Ecto neural progenitor cell (in vitro differentiated cells): ENCODE measurements at regions not wholly inside any gene's neighbourhood (a gene's known extent, or its start where the extent isn't known, plus 50 kb on each side); places are given as distances from the start of the nearest gene placed in this dataset.
"Not testable (repeated sequence)": the region's sequence is repeated elsewhere in the genome, so short reads cannot be mapped to it uniquely, and the experiment has no call there.

ENCODE experiments used
- DNase-seq: peaks from one replicate; pipeline ENCODE4 v3.0.0-alpha.2; 2018; ENCODE audit warnings: low spot score

- DNase-seq: not testable (repeated sequence)
Measured at GRCh38 chrX:129084291-129084690, 439.0 kb downstream of the SMARCA1 start.

GRCh38 chrX:129077424-129078170 is 445.7 kb downstream of the SMARCA1 start:
- DNase-seq: no peak

GRCh38 chrX:129071390-129071789 is 451.9 kb downstream of the SMARCA1 start:
- no peak for DNase-seq

- DNase-seq: no peak
Measured at GRCh38 chrX:129065895-129066294, 457.4 kb downstream of the SMARCA1 start.

- DNase-seq: no peak
Measured at GRCh38 chrX:129058405-129058804, 464.9 kb downstream of the SMARCA1 start.

GRCh38 chrX:129043138-129043537 is 480.2 kb downstream of the SMARCA1 start:
- DNase-seq: no peak

- DNase-seq: no peak
Measured at GRCh38 chrX:129041319-129041718, 482.0 kb downstream of the SMARCA1 start.

GRCh38 chrX:129040124-129040523 is 483.2 kb downstream of the SMARCA1 start:
- DNase-seq: no peak

GRCh38 chrX:129039176-129039575 is 484.1 kb downstream of the SMARCA1 start:
- DNase-seq: no peak

- no peak for DNase-seq
Measured at GRCh38 chrX:129037389-129037788, 485.9 kb downstream of the SMARCA1 start.

- no peak for DNase-seq
Measured at GRCh38 chrX:129035180-129035579, 488.1 kb downstream of the SMARCA1 start.

- no peak for DNase-seq
Measured at GRCh38 chrX:129034196-129034595, 489.1 kb downstream of the SMARCA1 start.

GRCh38 chrX:129026202-129026601 is 497.1 kb downstream of the SMARCA1 start:
- DNase-seq: no peak

- no peak for DNase-seq
Measured at GRCh38 chrX:129025376-129025775, 497.9 kb downstream of the SMARCA1 start.

- DNase-seq: no peak
Measured at GRCh38 chrX:129019412-129019811, 503.9 kb downstream of the SMARCA1 start.

- DNase-seq: no peak
Measured at GRCh38 chrX:129015381-129015780, 507.9 kb downstream of the SMARCA1 start.

GRCh38 chrX:129013574-129013973 is 509.7 kb downstream of the SMARCA1 start:
- DNase-seq: no peak

GRCh38 chrX:129007631-129008030 is 515.7 kb downstream of the SMARCA1 start:
- no peak for DNase-seq

- no peak for DNase-seq
Measured at GRCh38 chrX:129006491-129006890, 516.8 kb downstream of the SMARCA1 start.

- no peak for DNase-seq
Measured at GRCh38 chrX:129000797-129001196, 522.5 kb downstream of the SMARCA1 start.

GRCh38 chrX:129000018-129000417 is 523.3 kb downstream of the SMARCA1 start:
- no peak for DNase-seq

- no peak for DNase-seq
Measured at GRCh38 chrX:128992107-128992971, 531.0 kb downstream of the SMARCA1 start.

- peak; percentile 70 for DNase-seq
Measured at GRCh38 chrX:128975745-128976144, 547.5 kb downstream of the SMARCA1 start.
